ENCODE measurements at regions not wholly inside any gene's neighbourhood (a gene's known extent, or its start where the extent isn't known, plus 50 kb on each side); places are given as distances from the start of the nearest gene placed in this dataset.

- DNase-seq (ENCODE audit: low read depth): no peak
- no peak for TF ChIP-seq CTCF (IDR thresholded peaks at IDR 0.05; ENCODE audit: control insufficient read depth, insufficient read depth, low read depth, low read length, missing control alignments)
- H3K4me3 ChIP-seq (ENCODE audit: control insufficient read depth, low read depth, low read length): no peak overlapping the region
Measured at GRCh38 chr12:107586256-107586970, 99.2 kb upstream of the PWP1 start.

GRCh38 chr12:107590413-107590812 is 95.2 kb upstream of the PWP1 start:
- H3K4me3 ChIP-seq (ENCODE audit: control insufficient read depth, low read depth, low read length): no peak overlapping the region
- TF ChIP-seq CTCF (IDR thresholded peaks at IDR 0.05; ENCODE audit: control insufficient read depth, insufficient read depth, low read depth, low read length, missing control alignments): no peak
- no peak for DNase-seq (ENCODE audit: low read depth)

- DNase-seq (ENCODE audit: low read depth): no peak
- no peak overlapping the region for H3K4me3 ChIP-seq (ENCODE audit: control insufficient read depth, low read depth, low read length)
- no peak for TF ChIP-seq CTCF (IDR thresholded peaks at IDR 0.05; ENCODE audit: control insufficient read depth, insufficient read depth, low read depth, low read length, missing control alignments)
Measured at GRCh38 chr12:107590814-107591375, 94.7 kb upstream of the PWP1 start.

GRCh38 chr12:107593713-107594381 is 91.8 kb upstream of the PWP1 start:
- H3K4me3 ChIP-seq (ENCODE audit: control insufficient read depth, low read depth, low read length): no peak overlapping the region
- DNase-seq (ENCODE audit: low read depth): no peak
- no peak for TF ChIP-seq CTCF (IDR thresholded peaks at IDR 0.05; ENCODE audit: control insufficient read depth, insufficient read depth, low read depth, low read length, missing control alignments)

GRCh38 chr12:107594995-107595394 is 90.6 kb upstream of the PWP1 start:
- DNase-seq (ENCODE audit: low read depth): no peak

More at GRCh38 chr12:107594995-107595394, 90.6 kb upstream of the PWP1 start:
- H3K4me3 ChIP-seq (ENCODE audit: control insufficient read depth, low read depth, low read length): no peak overlapping the region
- TF ChIP-seq CTCF (IDR thresholded peaks at IDR 0.05; ENCODE audit: control insufficient read depth, insufficient read depth, low read depth, low read length, missing control alignments): no peak

Data from AG09309 (cell line).